Glomerular endothelial cell (primary cell): ENCODE measurements at regions not wholly inside any gene's neighbourhood (a gene's known extent, or its start where the extent isn't known, plus 50 kb on each side); places are given as distances from the start of the nearest gene placed in this dataset.

Source experiments
- DNase-seq: peaks from one replicate; pipeline ENCODE4 v3.0.0-alpha.2; 2011; ENCODE audit warnings: low read depth, low spot score; ENCODE audit errors: extremely low read depth

DNA sequence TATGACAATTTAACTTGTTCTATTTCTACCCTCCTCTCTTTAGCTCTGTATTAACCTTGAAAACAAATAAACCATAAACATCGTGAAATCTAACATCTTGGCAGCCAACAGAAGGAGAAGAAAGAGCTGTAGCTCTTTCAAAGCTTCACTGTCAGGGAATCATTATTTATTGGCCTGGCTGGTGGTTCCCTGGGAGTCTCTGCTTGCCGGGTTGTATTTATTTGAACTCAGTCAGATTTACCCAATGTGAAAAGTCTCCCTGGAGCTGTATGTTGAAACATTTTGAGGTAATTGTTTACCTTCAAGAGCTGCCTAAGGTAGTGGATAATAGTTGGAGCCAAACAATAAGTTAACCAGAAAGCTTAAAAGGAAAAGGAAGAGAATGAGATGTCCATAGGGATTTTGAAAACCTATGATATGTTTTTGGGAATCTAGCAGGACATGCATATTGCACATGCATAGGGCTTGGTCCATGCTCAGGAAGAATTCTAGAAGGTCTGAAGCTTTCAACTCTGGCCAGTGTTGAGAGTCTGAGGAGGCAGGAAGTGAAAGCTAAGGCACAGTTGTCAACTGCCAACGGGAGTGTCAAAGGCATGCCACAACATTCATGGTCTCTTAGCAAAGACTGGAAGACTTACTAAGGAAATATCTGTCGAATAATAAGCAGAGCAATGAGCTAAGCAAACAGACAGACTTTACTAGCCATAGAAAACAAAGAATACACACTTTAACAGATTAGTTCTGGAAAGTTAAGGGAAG is 621.6 kb downstream of the PCDH7 start:
- no peak for DNase-seq

DNA sequence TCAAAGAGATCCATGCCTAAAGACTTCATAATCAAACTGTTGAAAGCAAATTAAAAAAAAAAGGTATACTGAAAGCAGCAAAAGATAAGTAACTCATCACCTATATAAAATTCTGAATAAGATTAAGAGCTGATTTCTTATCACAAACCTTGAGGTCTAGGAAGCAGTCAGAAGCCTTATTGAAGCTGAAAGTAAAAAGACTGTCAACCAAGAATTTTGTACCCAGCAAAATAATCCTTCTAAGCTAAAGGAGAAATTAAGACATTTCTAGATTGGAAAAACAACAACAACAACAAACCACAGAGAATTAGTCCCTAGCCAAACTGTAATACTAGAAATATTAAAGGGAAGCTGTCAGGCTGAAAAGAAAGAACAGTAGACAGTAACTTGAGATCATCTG is 622.9 kb downstream of the PCDH7 start:
- DNase-seq: no peak

DNA sequence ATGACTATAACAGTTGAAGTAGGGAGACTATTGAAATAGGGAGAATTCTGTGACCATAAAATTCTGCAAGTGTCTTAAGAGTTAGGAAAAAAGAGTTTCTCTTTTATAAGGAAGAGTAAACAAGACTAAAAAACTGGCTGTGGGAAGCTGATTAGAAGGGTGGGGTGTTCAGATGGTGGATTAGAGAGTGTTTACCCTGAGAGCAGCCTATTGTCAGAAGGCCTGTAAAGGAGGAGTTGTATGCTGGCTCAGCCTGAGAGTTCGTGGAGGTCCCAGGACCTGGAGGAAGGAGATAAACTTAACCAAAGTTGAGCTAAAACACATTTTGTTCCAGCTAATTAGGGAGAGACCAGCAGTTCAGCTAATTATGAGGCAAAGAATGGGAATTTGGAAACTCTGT is 629.7 kb downstream of the PCDH7 start:
- no peak for DNase-seq

DNA sequence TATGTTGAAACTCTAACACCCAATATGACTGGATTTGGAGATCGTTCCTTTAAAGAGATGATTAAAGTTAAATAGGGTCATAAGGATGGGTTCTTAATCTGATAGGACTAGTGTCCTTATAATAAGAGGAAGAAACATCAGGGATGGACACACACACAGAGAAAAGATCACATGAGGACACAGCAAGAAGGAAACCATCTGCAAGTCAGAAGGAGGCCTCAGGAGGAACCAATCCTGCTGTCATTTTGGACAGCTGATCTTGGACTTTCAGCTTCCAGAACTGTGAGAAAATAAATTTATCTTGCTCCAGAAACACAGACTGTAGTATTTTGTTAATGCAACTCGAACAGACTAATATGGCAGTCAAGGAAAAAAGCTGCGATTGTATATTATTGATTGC is 631.5 kb downstream of the PCDH7 start:
- no peak for DNase-seq

DNA sequence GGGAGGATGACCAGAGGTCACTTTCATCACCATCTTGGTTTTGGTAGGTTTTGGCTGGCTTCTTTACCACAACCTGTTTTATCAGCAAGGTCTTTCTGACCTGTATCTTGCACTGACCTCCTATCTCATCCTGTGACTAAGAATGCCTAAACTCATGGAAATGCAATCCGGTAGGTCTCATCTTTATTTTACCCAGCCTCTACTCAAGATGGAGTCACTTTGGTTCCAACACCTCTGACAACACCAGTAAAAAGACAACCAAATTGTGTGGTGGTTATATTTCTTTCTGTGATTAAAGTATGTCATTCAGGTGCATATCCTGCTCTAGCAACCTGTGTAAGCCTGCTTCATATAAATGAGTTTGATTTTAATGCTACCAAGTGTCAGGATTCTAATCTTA is 636.7 kb downstream of the PCDH7 start:
- DNase-seq: no peak

DNA sequence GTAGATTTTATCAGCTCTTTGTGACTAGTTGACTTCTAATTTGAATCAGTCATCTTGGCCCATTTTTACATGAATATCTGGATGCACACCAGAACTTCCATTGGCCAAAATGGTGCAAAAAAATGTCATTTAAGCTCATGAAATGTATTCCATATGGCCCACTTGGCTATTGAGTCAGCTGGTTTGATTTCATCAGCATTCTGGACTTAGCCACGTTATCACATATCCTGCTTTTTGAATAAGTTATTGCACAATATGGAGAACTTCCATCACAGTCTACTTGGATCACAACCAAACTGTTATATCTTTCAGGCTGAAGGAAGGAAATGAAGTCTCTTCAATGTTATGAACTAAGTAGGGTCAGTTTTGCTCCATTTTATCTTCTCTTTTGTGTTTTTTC is 640.6 kb downstream of the PCDH7 start:
- DNase-seq: no peak

DNA sequence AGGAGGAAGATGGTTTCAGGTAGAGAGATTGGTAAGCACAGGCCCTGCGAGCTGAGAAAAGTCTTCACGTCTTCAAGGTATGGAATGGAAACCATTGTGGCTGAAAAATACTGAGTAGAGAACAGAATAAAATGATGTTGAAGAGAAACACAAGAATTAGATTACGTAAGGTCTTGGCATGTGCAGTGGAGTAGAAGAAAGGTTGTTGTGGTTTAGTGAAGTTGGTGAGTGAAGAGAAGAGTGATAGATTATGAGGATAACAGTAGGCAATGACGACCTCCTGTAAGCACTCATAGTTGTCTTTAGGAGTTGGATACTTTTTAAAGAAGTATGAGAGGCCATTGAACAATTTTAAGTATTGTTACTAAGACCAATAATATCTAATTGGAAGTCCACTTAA is 642.6 kb downstream of the PCDH7 start:
- DNase-seq: no peak

DNA sequence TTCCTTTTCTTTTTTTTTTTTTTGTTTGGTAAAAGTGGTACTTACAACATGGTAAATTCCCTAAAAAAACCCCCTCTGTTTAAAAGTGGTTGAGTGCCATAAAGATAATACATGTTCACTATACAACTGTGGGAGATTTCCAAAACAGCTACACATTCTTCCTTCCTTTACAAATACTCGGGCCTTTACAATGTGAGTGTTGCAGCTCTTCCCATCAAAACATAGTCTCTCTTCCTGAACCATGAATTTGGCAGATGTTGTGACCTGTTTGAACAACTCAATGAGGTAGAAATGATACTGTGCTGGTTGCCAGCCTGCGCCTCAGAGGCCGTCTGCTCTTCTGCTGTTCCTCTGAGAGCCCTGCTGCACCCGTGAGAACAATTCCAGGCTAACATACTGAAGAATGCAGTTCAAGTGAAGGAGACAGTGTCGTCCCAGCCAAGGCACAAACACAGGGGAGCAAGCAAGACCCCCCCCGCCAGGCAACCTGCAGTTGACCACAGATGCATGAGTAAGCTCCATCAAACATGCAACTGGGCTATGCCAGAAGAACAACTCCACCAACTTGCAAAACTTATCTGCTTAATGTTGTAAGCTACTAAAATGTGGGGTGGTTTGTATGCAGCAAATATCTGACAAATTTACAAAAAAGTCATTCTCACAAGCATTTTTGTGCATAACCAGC is 645.0 kb downstream of the PCDH7 start:
- DNase-seq: no peak

DNA sequence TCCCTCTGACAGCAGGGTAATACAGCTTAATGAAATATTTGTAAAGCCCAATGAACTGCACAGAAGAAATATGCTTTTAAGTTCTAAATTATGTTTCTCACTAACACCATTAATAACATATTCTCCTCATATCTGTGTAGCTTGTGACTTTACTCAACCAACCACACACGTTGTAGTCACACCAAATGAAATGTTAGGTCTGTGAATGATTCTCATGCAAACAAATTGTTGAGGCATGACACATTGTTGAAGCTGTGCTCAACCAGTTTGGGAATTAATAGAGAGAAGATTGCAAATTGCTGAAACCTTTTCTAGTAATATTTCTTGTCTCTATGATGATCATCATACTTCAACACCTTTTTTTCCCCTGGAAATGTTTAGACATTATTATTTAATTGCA is 645.9 kb downstream of the PCDH7 start:
- DNase-seq: no peak

DNA sequence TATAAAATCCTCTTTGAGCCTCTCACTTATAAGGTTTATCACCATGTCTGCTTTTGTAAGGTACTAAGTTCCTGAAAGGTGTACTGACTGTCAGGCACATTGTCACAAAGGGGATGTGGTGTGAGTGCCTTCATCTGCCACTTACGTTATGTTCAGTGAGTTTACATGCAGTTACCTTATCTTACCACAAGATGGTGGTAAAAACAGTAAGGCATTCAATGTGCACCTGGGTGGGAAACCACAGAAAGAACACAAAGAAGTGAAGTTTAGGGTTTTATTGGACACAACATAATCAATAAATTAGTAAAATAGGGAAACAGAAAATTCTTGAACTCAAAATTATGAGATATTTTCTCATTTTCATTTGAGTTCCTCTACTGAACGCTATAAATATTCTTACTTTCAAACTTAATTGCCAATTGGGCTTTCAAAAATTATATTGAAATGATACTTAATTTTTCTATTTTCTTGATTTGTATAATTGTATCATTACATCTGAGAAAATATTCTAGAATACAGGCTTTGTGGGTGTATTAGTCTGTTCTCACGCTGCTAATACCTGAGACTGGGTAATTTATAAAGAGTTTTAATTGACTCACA is 650.8 kb downstream of the PCDH7 start:
- DNase-seq: peak; percentile 18

DNA sequence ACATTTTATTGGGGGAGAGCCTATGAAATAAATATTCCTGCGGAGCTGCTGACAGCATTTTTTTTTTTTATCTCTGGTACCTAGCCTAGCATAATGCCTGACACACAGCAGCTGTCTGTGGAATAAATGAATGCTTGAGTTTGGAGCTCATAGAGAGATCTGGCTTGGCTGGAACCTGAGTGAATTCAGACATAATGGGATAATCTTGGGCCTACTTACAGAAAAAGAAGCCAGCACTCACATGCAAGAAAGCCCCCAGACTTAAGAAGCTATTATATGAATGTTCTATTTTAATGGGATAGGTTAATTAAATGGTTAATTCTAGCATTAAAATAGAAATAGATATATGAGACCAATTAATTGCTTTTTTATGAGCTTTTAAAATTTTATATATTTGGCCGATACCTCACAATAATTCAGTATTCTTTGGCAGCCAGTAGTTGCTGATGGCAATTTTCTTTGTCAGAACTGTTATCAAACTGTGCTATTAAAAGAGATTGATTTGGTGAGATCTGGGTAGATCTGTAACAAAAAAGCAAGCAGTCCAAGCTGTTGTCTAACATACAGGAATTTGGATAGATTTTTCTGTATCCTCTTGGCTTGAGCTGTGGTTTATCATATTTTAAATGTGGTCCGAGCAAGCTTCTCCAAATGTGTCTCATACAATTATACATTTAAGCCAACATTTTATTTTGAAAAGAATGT is 654.2 kb downstream of the PCDH7 start:
- no peak for DNase-seq

DNA sequence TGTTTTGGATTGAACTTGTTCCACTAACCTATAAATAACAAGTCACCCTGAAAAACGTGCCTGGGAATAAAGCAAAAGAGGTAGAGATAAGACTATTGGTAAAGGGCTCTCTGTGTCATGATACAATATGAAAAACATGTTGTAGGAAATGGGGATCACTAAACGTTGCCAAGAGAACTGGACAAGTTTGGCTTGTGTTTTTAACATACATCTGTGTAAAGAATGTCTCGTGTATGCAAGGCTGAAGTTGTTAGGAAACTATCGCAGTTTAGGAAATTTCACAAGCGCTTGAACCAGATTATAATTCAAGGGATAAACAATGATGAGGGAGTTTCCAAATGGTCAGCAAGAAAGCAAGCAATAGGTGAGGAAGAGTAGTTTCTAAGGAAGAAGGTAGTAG is 655.8 kb downstream of the PCDH7 start:
- no peak for DNase-seq

DNA sequence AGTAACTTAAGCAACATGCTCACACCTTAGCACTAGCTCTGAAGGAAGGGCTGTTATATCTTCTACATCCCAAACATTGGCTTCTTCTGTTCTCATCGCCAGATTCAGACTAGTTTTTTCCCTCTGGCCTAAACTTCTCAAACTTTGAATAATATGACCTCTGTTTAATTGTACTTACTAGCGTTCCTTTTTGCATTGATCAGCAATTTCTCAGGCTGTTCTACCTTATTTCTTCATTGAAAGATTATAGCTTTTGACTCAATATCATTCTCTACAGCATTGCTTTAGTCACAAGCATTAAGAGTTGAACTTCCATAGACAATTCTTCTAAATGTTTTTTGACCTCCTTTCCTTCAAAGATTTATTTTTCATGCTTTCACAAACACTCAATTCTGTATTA is 659.2 kb downstream of the PCDH7 start:
- DNase-seq: no peak

DNA sequence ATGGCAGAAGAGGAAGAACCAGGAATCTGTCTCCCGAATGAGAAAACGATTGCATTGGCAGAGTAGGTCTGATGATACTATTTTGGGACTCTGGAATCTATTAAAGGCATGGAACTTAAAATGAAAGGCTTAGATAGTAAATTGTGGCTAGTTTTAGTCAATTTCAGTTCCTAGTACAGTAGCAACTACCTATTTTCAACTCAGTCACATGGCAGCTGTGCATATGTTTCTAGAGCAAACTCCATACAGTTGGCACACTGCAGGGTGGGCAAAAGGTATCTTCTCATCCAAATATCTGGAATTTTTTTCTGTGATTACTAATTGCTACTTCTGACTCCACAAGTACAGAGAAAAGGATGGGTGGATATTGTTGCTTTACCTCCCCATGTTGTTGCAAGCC is 663.6 kb downstream of the PCDH7 start:
- DNase-seq: no peak

DNA sequence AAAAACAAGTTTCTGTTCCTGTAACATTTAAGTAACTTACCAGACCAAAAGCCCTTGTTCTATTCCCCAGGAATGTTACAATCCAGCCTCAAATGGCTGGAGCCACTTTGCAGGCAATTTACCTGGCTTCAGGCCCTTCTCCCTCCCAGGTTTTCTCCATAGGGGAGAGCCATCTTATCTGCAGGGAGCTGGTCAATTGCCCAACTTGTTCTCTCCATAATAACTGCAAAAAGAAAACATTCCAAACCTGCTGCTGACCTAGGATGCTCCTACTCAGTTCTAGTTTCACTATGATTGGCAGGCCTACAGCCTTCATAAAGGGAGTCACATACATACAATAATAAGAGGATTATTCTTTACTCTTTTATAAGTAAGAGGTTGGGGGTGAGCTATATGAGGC is 670.7 kb downstream of the PCDH7 start:
- no peak for DNase-seq

DNA sequence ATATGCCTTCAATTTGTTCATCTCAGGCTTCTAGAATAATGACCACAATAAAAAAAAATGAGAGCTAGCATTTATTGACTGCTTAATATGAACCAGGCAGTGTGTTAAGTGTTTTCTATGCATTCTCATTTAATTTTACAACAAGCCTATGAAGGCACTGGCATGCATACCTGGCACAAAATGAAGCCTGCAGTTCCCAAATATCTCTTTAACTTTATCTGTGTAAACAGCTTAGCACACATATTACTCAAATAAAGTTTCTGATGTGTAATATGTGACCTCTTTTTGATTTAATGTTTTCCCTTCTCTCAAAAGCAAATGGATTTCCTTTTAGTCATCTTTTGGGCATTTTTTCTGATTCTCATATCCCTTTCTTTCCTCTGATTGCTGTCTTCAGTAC is 671.8 kb downstream of the PCDH7 start:
- no peak for DNase-seq

DNA sequence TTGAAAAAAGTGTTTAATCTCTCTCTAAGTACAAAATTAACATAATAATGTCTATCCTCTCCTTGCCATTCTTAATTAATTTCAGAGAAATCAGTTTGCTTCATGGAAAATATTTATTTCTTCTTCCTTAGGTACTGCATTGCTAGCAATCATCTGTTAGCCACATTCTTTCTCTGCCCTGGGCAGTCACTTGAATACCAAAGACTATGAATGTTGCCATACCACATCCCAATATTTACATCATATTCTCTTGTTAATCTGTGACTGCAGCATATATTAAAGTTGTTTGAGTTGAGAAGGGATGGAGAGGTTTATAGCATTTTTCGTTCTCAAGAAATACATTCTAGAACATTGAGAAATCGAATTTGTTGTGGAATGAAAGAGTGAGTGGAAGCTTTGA is 672.8 kb downstream of the PCDH7 start:
- DNase-seq: no peak

DNA sequence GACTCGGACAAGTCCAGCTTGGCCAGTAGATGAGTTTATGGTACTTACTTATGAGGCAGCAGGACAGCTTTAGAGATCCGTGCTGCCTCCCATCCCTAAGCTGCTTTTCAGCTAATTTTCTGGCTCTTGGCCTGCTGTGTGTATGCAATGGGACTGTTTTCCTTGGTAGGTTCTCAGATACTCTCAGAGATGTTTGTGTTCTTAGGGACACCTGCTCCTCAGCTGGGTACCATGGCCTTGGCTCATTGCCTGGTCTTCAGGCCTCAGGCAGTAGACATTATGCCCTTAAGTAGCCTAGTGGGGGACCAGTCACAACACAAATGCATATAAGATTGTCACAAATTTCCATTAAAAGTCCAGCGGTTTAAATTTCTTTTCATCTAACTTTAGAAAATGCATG is 688.0 kb downstream of the PCDH7 start:
- DNase-seq: no peak

DNA sequence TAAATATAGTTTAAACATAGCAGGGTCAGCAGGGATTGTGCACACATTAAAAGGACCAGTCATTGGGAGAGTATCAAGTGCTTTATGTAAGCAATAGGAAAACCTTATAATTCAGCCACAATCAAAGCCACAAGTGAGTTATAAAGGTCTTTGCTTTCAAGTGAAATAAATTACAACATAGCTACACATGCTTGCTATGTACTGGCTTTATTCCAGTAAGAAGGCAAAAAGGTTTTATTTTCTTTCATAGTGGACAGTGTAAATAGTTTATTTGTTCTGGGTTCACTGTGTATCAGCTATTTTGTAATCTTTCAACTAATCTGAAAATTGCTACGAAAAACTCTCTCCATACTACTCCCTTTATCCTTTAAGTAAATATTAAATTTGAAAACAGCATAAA is 691.4 kb downstream of the PCDH7 start:
- DNase-seq: no peak

DNA sequence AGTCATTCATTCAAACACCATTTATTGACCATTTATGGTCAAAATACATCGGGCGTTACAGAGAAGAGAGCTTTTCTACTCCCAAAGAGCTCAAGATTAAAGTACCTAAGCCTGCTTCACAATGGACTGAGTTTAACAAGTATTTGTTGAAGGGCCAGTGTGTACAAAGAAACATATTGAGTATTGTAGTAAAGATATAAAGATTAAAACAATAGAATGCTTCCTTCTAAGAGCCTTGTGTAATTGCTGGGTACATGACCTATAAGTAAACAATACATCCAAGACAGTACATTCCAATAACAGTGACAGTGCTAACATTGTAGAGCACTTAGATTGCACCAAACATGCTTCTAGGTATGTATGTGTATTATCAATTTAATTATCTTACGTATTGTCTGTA is 695.5 kb downstream of the PCDH7 start:
- no peak for DNase-seq

DNA sequence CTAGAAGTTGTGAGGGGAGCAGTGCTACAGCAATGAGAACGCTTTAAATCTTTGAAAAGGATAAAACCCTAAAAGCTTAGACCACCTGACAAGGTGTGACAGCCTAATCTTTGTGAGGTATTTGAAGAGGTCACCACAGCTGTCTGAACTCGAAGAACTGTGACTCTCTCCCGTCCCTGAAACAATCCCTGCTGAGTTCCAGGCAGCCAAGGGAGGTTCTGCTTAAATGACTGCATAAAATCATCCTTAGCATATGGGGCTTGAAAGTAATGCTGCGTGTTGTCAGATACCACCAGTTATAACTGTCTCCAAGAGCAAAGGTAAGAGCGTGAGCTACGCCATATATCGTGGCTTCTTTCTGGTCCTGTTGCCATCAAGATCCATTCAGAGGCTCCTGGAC is 696.3 kb downstream of the PCDH7 start:
- DNase-seq: no peak

DNA sequence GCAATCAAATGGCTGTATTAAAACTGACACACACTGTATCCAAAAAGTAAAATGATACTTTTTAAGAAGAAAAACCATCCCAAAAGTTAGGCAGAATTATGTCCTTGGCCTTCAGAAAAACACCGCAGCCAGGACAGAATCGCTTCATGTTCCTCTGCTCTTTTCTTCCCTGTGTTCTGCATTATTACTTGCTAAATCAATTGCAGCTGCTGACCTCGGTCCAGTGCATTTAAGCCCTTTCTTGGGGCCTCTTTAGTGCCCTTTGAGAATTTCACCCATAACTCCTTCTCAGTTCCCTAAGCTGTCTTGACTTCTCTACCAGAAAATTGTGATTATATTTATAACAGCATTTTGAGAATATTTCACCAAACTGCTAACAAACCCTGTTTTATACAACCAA is 696.9 kb downstream of the PCDH7 start:
- DNase-seq: no peak
